Esophagus (tissue), 2 donors: ENCODE measurements at regions not wholly inside any gene's neighbourhood (a gene's known extent, or its start where the extent isn't known, plus 50 kb on each side); places are given as distances from the start of the nearest gene placed in this dataset.

Experiments
- H3K27ac ChIP-seq, 2 donors: one replicate each; pipeline ENCODE4 v1.5.1; 2013; ENCODE audit warnings: low read depth in 2 of 2, mild to moderate bottlenecking in 2 of 2, inconsistent platforms in 1 of 2, low read length in 1 of 2, moderate library complexity in 1 of 2
- H3K27me3 ChIP-seq, 2 donors: one replicate each; pipeline ENCODE4 v1.6.1; 2013; ENCODE audit warnings: low read length in 2 of 2, control low read depth in 1 of 2, mild to moderate bottlenecking in 1 of 2; ENCODE audit not compliant: insufficient read depth in 2 of 2, control insufficient read depth in 1 of 2
- H3K36me3 ChIP-seq, 2 donors: one replicate each; pipeline ENCODE4 v1.6.1; 2013; ENCODE audit warnings: low read length in 1 of 2; ENCODE audit not compliant: control insufficient read depth in 2 of 2, insufficient read depth in 2 of 2
- H3K4me1 ChIP-seq, 2 donors: one replicate each; pipeline ENCODE4 v1.6.1; 2013; ENCODE audit warnings: low read length in 1 of 2; ENCODE audit not compliant: control insufficient read depth in 2 of 2, insufficient read depth in 2 of 2
- H3K4me3 ChIP-seq, 2 donors: one replicate each; pipeline ENCODE4 v1.5.1; 2013; ENCODE audit warnings: low read length in 2 of 2, mild to moderate bottlenecking in 2 of 2, low read depth in 1 of 2, moderate library complexity in 1 of 2
- H3K9me3 ChIP-seq, 2 donors: one replicate each; pipeline ENCODE4 v1.6.1; 2013; ENCODE audit warnings: mild to moderate bottlenecking in 2 of 2, low read depth in 1 of 2, low read length in 1 of 2, moderate library complexity in 1 of 2; ENCODE audit not compliant: control insufficient read depth in 2 of 2, insufficient read depth in 1 of 2
- WGBS, 2 donors: extraction: QIAGEN DNeasy Blood & Tissue Kit; methylation state at CpG; one replicate each; pipeline ENCODE4 v1.1.7; 2013; 5-methylcytosine and 5-hydroxymethylcytosine counted together
- donor health status: healthy with polysubstance abuse.
- donor health status: Bipolar disorder and iron deficiency.

- WGBS, 2 donors: 84 to 87% methylated on average over 17 of the region's 17 CpGs
- Histone ChIP-seq H3K27ac (no peak overlapping the region), H3K36me3 (no peaks in the 10 kb centered on the region), H3K4me3 (no peak overlapping the region), H3K4me1 (no peaks in the 10 kb centered on the region), H3K9me3 (no peaks in the 10 kb centered on the region), H3K27me3 (no peaks in the 10 kb centered on the region)
Measured at GRCh38 chr16:85971902-85972638, 73.1 kb downstream of the IRF8 start.

- no peaks in the 10 kb centered on the region for H3K27me3 ChIP-seq
- H3K4me3 ChIP-seq: no peak overlapping the region
- no peak overlapping the region for H3K27ac ChIP-seq
- no peaks in the 10 kb centered on the region for H3K4me1 ChIP-seq
- no peaks in the 10 kb centered on the region for H3K36me3 ChIP-seq
- no peaks in the 10 kb centered on the region for H3K9me3 ChIP-seq
- WGBS, 2 donors: 55 to 66% methylated on average over 13 of the region's 13 CpGs
Measured at GRCh38 chr16:85974428-85975375, 75.7 kb downstream of the IRF8 start.

- H3K27me3 ChIP-seq: no peaks in the 10 kb centered on the region
- H3K4me1 ChIP-seq: no peaks in the 10 kb centered on the region
- H3K27ac ChIP-seq: no peak overlapping the region
- H3K4me3 ChIP-seq: no peak overlapping the region
- no peaks in the 10 kb centered on the region for H3K9me3 ChIP-seq
- 49 to 62% methylated on average over 7 of the region's 7 CpGs for WGBS, 2 donors
- no peaks in the 10 kb centered on the region for H3K36me3 ChIP-seq
Measured at GRCh38 chr16:85975451-85975981, 76.6 kb downstream of the IRF8 start.

- WGBS, 2 donors: 63 to 67% methylated on average over 22 of the region's 22 CpGs
- H3K4me1 ChIP-seq: peaks cover 0 to 2% of the 10 kb centered on the region in 2 donors
- H3K27ac ChIP-seq: no peak overlapping the region
- H3K4me3 ChIP-seq: no peak overlapping the region
- no peaks in the 10 kb centered on the region for H3K36me3 ChIP-seq
- H3K27me3 ChIP-seq: no peaks in the 10 kb centered on the region
- no peaks in the 10 kb centered on the region for H3K9me3 ChIP-seq
Measured at GRCh38 chr16:85978291-85978775, 79.4 kb downstream of the IRF8 start.

GRCh38 chr16:85978976-85979375 lies 80.0 kb downstream of the IRF8 start:
- Histone ChIP-seq H3K9me3 (no peaks in the 10 kb centered on the region), H3K27ac (no peak overlapping the region), H3K36me3 (no peaks in the 10 kb centered on the region), H3K27me3 (no peaks in the 10 kb centered on the region), H3K4me1 (peaks cover 0 to 2% of the 10 kb centered on the region in 2 donors), H3K4me3 (no peak overlapping the region)
- WGBS, 2 donors: 91% methylated on average over 13 of the region's 13 CpGs

GRCh38 chr16:85979605-85980004 lies 80.6 kb downstream of the IRF8 start:
- no peaks in the 10 kb centered on the region for H3K36me3 ChIP-seq
- no peaks in the 10 kb centered on the region for H3K27me3 ChIP-seq
- no peak overlapping the region for H3K4me3 ChIP-seq
- peaks cover 0 to 2% of the 10 kb centered on the region in 2 donors for H3K4me1 ChIP-seq
- WGBS, 2 donors: 73 to 76% methylated on average over 11 of the region's 11 CpGs
- no peaks in the 10 kb centered on the region for H3K9me3 ChIP-seq
- H3K27ac ChIP-seq: no peak overlapping the region

- Histone ChIP-seq H3K4me1 (peaks cover 0 to 2% of the 10 kb centered on the region in 2 donors), H3K27ac (no peak overlapping the region), H3K9me3 (no peaks in the 10 kb centered on the region), H3K36me3 (no peaks in the 10 kb centered on the region), H3K27me3 (no peaks in the 10 kb centered on the region), H3K4me3 (no peak overlapping the region)
- WGBS, 2 donors: 89 to 90% methylated on average over 6 of the region's 6 CpGs
Measured at GRCh38 chr16:85980686-85981085, 81.7 kb downstream of the IRF8 start.

GRCh38 chr16:85981826-85982562 lies 83.0 kb downstream of the IRF8 start:
- Histone ChIP-seq H3K9me3 (no peaks in the 10 kb centered on the region), H3K27ac (no peak overlapping the region), H3K4me3 (no peak overlapping the region), H3K27me3 (no peaks in the 10 kb centered on the region), H3K4me1 (peaks cover 0 to 2% of the 10 kb centered on the region in 2 donors), H3K36me3 (no peaks in the 10 kb centered on the region)
- 77% methylated on average over 16 of the region's 16 CpGs for WGBS, 2 donors

- Histone ChIP-seq H3K4me3 (no peak overlapping the region), H3K27me3 (no peaks in the 10 kb centered on the region), H3K36me3 (no peaks in the 10 kb centered on the region), H3K9me3 (no peaks in the 10 kb centered on the region), H3K4me1 (peaks cover 0 to 2% of the 10 kb centered on the region in 2 donors), H3K27ac (no peak overlapping the region)
- WGBS, 2 donors: 74 to 78% methylated on average over 23 of the region's 23 CpGs
Measured at GRCh38 chr16:85982563-85982939, 83.6 kb downstream of the IRF8 start.
